NCI-H2107 treated with DMSO at 0.1 percent for 48 hours (cell line): ENCODE measurements at regions not wholly inside any gene's neighbourhood (a gene's known extent, or its start where the extent isn't known, plus 50 kb on each side); places are given as distances from the start of the nearest gene placed in this dataset.

Experiments
- DNase-seq: peaks from one replicate; lab custom pipeline; 2025; ENCODE audit not compliant: unreplicated experiment; lab: John Stamatoyannopoulos, UW

- DNase-seq, result no peak
These were observed 506.7 kb upstream of the CDH18 start for GRCh38 chr5:20494706-20495105.

GRCh38 chr5:20486826-20487225 lies 498.8 kb upstream of the CDH18 start:
- no peak for DNase-seq

GRCh38 chr5:20476016-20476415 lies 488.0 kb upstream of the CDH18 start:
- DNase-seq, result no peak

GRCh38 chr5:20470997-20471396 lies 483.0 kb upstream of the CDH18 start:
- DNase-seq, result no peak

GRCh38 chr5:20469792-20470191 lies 481.8 kb upstream of the CDH18 start:
- DNase-seq, result no peak

GRCh38 chr5:20469390-20469789 lies 481.4 kb upstream of the CDH18 start:
- DNase-seq, result no peak

- DNase-seq, result no peak
These were observed 478.5 kb upstream of the CDH18 start for GRCh38 chr5:20466512-20466911.

GRCh38 chr5:20463206-20463605 lies 475.2 kb upstream of the CDH18 start:
- DNase-seq, result no peak

- no peak for DNase-seq
These were observed 458.1 kb upstream of the CDH18 start for GRCh38 chr5:20446121-20446520.

- DNase-seq, result no peak
These were observed 457.4 kb upstream of the CDH18 start for GRCh38 chr5:20445326-20445860.

- no peak for DNase-seq
These were observed 446.8 kb upstream of the CDH18 start for GRCh38 chr5:20434786-20435185.

GRCh38 chr5:20420991-20421595 lies 433.1 kb upstream of the CDH18 start:
- no peak for DNase-seq
